ENCODE measurements at regions not wholly inside any gene's neighbourhood (a gene's known extent, or its start where the extent isn't known, plus 50 kb on each side); places are given as distances from the start of the nearest gene placed in this dataset.

GRCh38 chr1:29677028-29678024, 441.0 kb downstream of the PTPRU start:
- no peak overlapping the region for H3K27ac ChIP-seq (ENCODE audit: low read depth, low read length)
- no peaks in the 10 kb centered on the region for H3K36me3 ChIP-seq (ENCODE audit: control insufficient read depth in 1 of 2, insufficient read depth in 2 of 2, low read length in 2 of 2)
- H3K9ac ChIP-seq (ENCODE audit: low read depth in 1 of 2, low read length in 2 of 2), result no peak overlapping the region
- H3K4me3 ChIP-seq (ENCODE audit: low read depth in 1 of 2, low read length in 2 of 2), result no peak overlapping the region
- no peaks in the 10 kb centered on the region for H3K9me3 ChIP-seq (ENCODE audit: control insufficient read depth in 1 of 2, low read length in 2 of 2)
- no peaks in the 10 kb centered on the region for H3K4me1 ChIP-seq (ENCODE audit: control insufficient read depth in 1 of 2, insufficient read depth in 2 of 2, low read length in 2 of 2)
- no peaks in the 10 kb centered on the region for H3K27me3 ChIP-seq (ENCODE audit: control insufficient read depth in 1 of 2, insufficient read depth in 2 of 2, low read length in 2 of 2)

- Histone ChIP-seq H3K27me3 (ENCODE audit: control insufficient read depth in 1 of 2, insufficient read depth in 2 of 2, low read length in 2 of 2) (no peaks in the 10 kb centered on the region), H3K9ac (ENCODE audit: low read depth in 1 of 2, low read length in 2 of 2) (no peak overlapping the region), H3K9me3 (ENCODE audit: control insufficient read depth in 1 of 2, low read length in 2 of 2) (no peaks in the 10 kb centered on the region), H3K36me3 (ENCODE audit: control insufficient read depth in 1 of 2, insufficient read depth in 2 of 2, low read length in 2 of 2) (no peaks in the 10 kb centered on the region), H3K4me1 (ENCODE audit: control insufficient read depth in 1 of 2, insufficient read depth in 2 of 2, low read length in 2 of 2) (no peaks in the 10 kb centered on the region), H3K27ac (ENCODE audit: low read depth, low read length) (no peak overlapping the region), H3K4me3 (ENCODE audit: low read depth in 1 of 2, low read length in 2 of 2) (no peak overlapping the region)
Observed at GRCh38 chr1:29676496-29676895, 440.2 kb downstream of the PTPRU start.

GRCh38 chr1:29675481-29676263, 439.4 kb downstream of the PTPRU start:
- no peaks in the 10 kb centered on the region for H3K36me3 ChIP-seq (ENCODE audit: control insufficient read depth in 1 of 2, insufficient read depth in 2 of 2, low read length in 2 of 2)
- no peaks in the 10 kb centered on the region for H3K27me3 ChIP-seq (ENCODE audit: control insufficient read depth in 1 of 2, insufficient read depth in 2 of 2, low read length in 2 of 2)
- H3K4me1 ChIP-seq (ENCODE audit: control insufficient read depth in 1 of 2, insufficient read depth in 2 of 2, low read length in 2 of 2), result no peaks in the 10 kb centered on the region
- no peak overlapping the region for H3K27ac ChIP-seq (ENCODE audit: low read depth, low read length)
- H3K4me3 ChIP-seq (ENCODE audit: low read depth in 1 of 2, low read length in 2 of 2), result no peak overlapping the region
- no peak overlapping the region for H3K9ac ChIP-seq (ENCODE audit: low read depth in 1 of 2, low read length in 2 of 2)
- no peaks in the 10 kb centered on the region for H3K9me3 ChIP-seq (ENCODE audit: control insufficient read depth in 1 of 2, low read length in 2 of 2)

GRCh38 chr1:29674627-29675326, 438.5 kb downstream of the PTPRU start:
- no peak overlapping the region for H3K4me3 ChIP-seq (ENCODE audit: low read depth in 1 of 2, low read length in 2 of 2)
- no peak overlapping the region for H3K27ac ChIP-seq (ENCODE audit: low read depth, low read length)
- no peaks in the 10 kb centered on the region for H3K27me3 ChIP-seq (ENCODE audit: control insufficient read depth in 1 of 2, insufficient read depth in 2 of 2, low read length in 2 of 2)
- H3K4me1 ChIP-seq (ENCODE audit: control insufficient read depth in 1 of 2, insufficient read depth in 2 of 2, low read length in 2 of 2), result no peaks in the 10 kb centered on the region
- H3K36me3 ChIP-seq (ENCODE audit: control insufficient read depth in 1 of 2, insufficient read depth in 2 of 2, low read length in 2 of 2), result no peaks in the 10 kb centered on the region
- H3K9ac ChIP-seq (ENCODE audit: low read depth in 1 of 2, low read length in 2 of 2), result no peak overlapping the region
- H3K9me3 ChIP-seq (ENCODE audit: control insufficient read depth in 1 of 2, low read length in 2 of 2), result no peaks in the 10 kb centered on the region

- Histone ChIP-seq H3K36me3 (ENCODE audit: control insufficient read depth in 1 of 2, insufficient read depth in 2 of 2, low read length in 2 of 2) (no peaks in the 10 kb centered on the region), H3K9me3 (ENCODE audit: control insufficient read depth in 1 of 2, low read length in 2 of 2) (no peaks in the 10 kb centered on the region), H3K27ac (ENCODE audit: low read depth, low read length) (no peak overlapping the region), H3K4me1 (ENCODE audit: control insufficient read depth in 1 of 2, insufficient read depth in 2 of 2, low read length in 2 of 2) (no peaks in the 10 kb centered on the region), H3K27me3 (ENCODE audit: control insufficient read depth in 1 of 2, insufficient read depth in 2 of 2, low read length in 2 of 2) (no peaks in the 10 kb centered on the region), H3K4me3 (ENCODE audit: low read depth in 1 of 2, low read length in 2 of 2) (no peak overlapping the region), H3K9ac (ENCODE audit: low read depth in 1 of 2, low read length in 2 of 2) (no peak overlapping the region)
Observed at GRCh38 chr1:29673669-29674626, 437.6 kb downstream of the PTPRU start.

- no peaks in the 10 kb centered on the region for H3K9me3 ChIP-seq (ENCODE audit: control insufficient read depth in 1 of 2, low read length in 2 of 2)
- H3K27me3 ChIP-seq (ENCODE audit: control insufficient read depth in 1 of 2, insufficient read depth in 2 of 2, low read length in 2 of 2), result no peaks in the 10 kb centered on the region
- H3K27ac ChIP-seq (ENCODE audit: low read depth, low read length), result no peak overlapping the region
- no peaks in the 10 kb centered on the region for H3K4me1 ChIP-seq (ENCODE audit: control insufficient read depth in 1 of 2, insufficient read depth in 2 of 2, low read length in 2 of 2)
- H3K36me3 ChIP-seq (ENCODE audit: control insufficient read depth in 1 of 2, insufficient read depth in 2 of 2, low read length in 2 of 2), result no peaks in the 10 kb centered on the region
- H3K9ac ChIP-seq (ENCODE audit: low read depth in 1 of 2, low read length in 2 of 2), result no peak overlapping the region
- no peak overlapping the region for H3K4me3 ChIP-seq (ENCODE audit: low read depth in 1 of 2, low read length in 2 of 2)
Observed at GRCh38 chr1:29673228-29673500, 436.8 kb downstream of the PTPRU start.

- no peak overlapping the region for H3K9ac ChIP-seq (ENCODE audit: low read depth in 1 of 2, low read length in 2 of 2)
- no peaks in the 10 kb centered on the region for H3K36me3 ChIP-seq (ENCODE audit: control insufficient read depth in 1 of 2, insufficient read depth in 2 of 2, low read length in 2 of 2)
- H3K27me3 ChIP-seq (ENCODE audit: control insufficient read depth in 1 of 2, insufficient read depth in 2 of 2, low read length in 2 of 2), result no peaks in the 10 kb centered on the region
- no peak overlapping the region for H3K4me3 ChIP-seq (ENCODE audit: low read depth in 1 of 2, low read length in 2 of 2)
- no peaks in the 10 kb centered on the region for H3K9me3 ChIP-seq (ENCODE audit: control insufficient read depth in 1 of 2, low read length in 2 of 2)
- no peaks in the 10 kb centered on the region for H3K4me1 ChIP-seq (ENCODE audit: control insufficient read depth in 1 of 2, insufficient read depth in 2 of 2, low read length in 2 of 2)
- no peak overlapping the region for H3K27ac ChIP-seq (ENCODE audit: low read depth, low read length)
Observed at GRCh38 chr1:29672416-29673227, 436.3 kb downstream of the PTPRU start.

- H3K4me3 ChIP-seq (ENCODE audit: low read depth in 1 of 2, low read length in 2 of 2), result no peak overlapping the region
- no peaks in the 10 kb centered on the region for H3K9me3 ChIP-seq (ENCODE audit: control insufficient read depth in 1 of 2, low read length in 2 of 2)
- no peaks in the 10 kb centered on the region for H3K36me3 ChIP-seq (ENCODE audit: control insufficient read depth in 1 of 2, insufficient read depth in 2 of 2, low read length in 2 of 2)
- H3K27me3 ChIP-seq (ENCODE audit: control insufficient read depth in 1 of 2, insufficient read depth in 2 of 2, low read length in 2 of 2), result no peaks in the 10 kb centered on the region
- no peak overlapping the region for H3K27ac ChIP-seq (ENCODE audit: low read depth, low read length)
- no peak overlapping the region for H3K9ac ChIP-seq (ENCODE audit: low read depth in 1 of 2, low read length in 2 of 2)
- H3K4me1 ChIP-seq (ENCODE audit: control insufficient read depth in 1 of 2, insufficient read depth in 2 of 2, low read length in 2 of 2), result no peaks in the 10 kb centered on the region
Observed at GRCh38 chr1:29671446-29672356, 435.4 kb downstream of the PTPRU start.

Measured in duodenal mucosa (tissue), 2 donors.